HCT116 (cell line): ENCODE measurements at regions not wholly inside any gene's neighbourhood (a gene's known extent, or its start where the extent isn't known, plus 50 kb on each side); places are given as distances from the start of the nearest gene placed in this dataset.

Source experiments
- ATAC-seq: fragments of 200-7000 bp; cut with Tn5 transposase; 2 replicates; pipeline ENCODE4 v1.9.1; 2020; ENCODE audit warnings: mild to moderate bottlenecking, moderate library complexity
- BruUV-seq: library from RNA; stranded (reverse); fragments of 400-500 nt; replicated peaks from 2 replicates; lab custom pipeline; 2021; lab: Mats Ljungman, UMichigan
- CTCF ChIA-PET: fragments of 300-600 bp; sonication (Branson Sonifier 250); formaldehyde crosslinking; loops from one replicate; lab custom pipeline; 2021; ENCODE audit warnings: antibody characterized with exemption; lab: Charles Lee
- POLR2A ChIA-PET: fragments of 300-600, 350-600 bp; sonication (Branson Sonifier 250); formaldehyde crosslinking; loops from one replicate; lab custom pipeline; 2021; ENCODE audit warnings: antibody characterized with exemption; lab: Charles Lee
- RAD21 ChIA-PET, 2 experiments: fragments of 300-600 bp; sonication (Branson Sonifier 250); formaldehyde crosslinking; loops; one replicate each; lab custom pipeline; 2023; ENCODE audit warnings: low total read pairs in 2 of 2; ENCODE audit not compliant: uncharacterized antibody in 2 of 2, unreplicated experiment in 2 of 2, low non-redundant PET in 1 of 2; lab: Charles Lee
- DNase-seq: peaks from one replicate; pipeline ENCODE4 v3.0.0-alpha.2; 2010; ENCODE audit warnings: low read depth, low spot score
- H2AFZ ChIP-seq: fragments of 200-600 bp; shearing (Covaris generic), sonication (generic); 2 replicates; pipeline ENCODE4 v1.6.1; 2017; ENCODE audit warnings: low read depth, mixed run types, mixed read lengths, antibody characterized with exemption, low read length; ENCODE audit not compliant: poor library complexity, severe bottlenecking
- H3K27ac ChIP-seq: 2 replicates; pipeline ENCODE4 v1.5.1; 2012; ENCODE audit warnings: low read depth, low read length
- H3K27me3 ChIP-seq: fragments of 200-600 bp; sonication (generic); 2 replicates; pipeline ENCODE4 v1.6.1; 2016; ENCODE audit warnings: mixed run types, low read length, mixed read lengths; ENCODE audit not compliant: insufficient read depth
- H3K36me3 ChIP-seq, 2 experiments: fragments of 200-500 bp in 1 of 2; fragments of 200-600 bp in 1 of 2; sonication (Bioruptor generic) in 1 of 2; sonication (generic) in 1 of 2; 2 replicates each; pipeline versions ENCODE4 v1.5.1 to v1.6.1; 2014 to 2016; ENCODE audit warnings: low read length in 2 of 2, inconsistent platforms in 1 of 2, mixed read lengths in 1 of 2, mixed run types in 1 of 2; ENCODE audit not compliant: insufficient read depth in 2 of 2, control insufficient read depth in 1 of 2
- H3K4me1 ChIP-seq, 2 experiments: fragments of 200-600 bp in 1 of 2; sonication (generic) in 1 of 2; 2 replicates each; pipeline versions ENCODE4 v1.5.1 to v1.6.1; 2012 to 2017; ENCODE audit warnings: low read length in 2 of 2, inconsistent platforms in 1 of 2, mild to moderate bottlenecking in 1 of 2, mixed read lengths in 1 of 2, mixed run types in 1 of 2, moderate library complexity in 1 of 2; ENCODE audit not compliant: insufficient read depth in 2 of 2, control insufficient read depth in 1 of 2
- H3K4me2 ChIP-seq: fragments of 200-600 bp; sonication (generic); 2 replicates; pipeline ENCODE4 v1.6.1; 2017; ENCODE audit warnings: mixed run types, low read length, mixed read lengths
- H3K4me3 ChIP-seq, 2 experiments: fragments of 200-600 bp in 1 of 2; sonication (generic) in 1 of 2; replicated peaks in 1 of 2; 2 replicates each; pipeline ENCODE4 v1.5.1; 2011 to 2016; ENCODE audit warnings: low read length in 2 of 2, control low read depth in 1 of 2, low read depth in 1 of 2, mild to moderate bottlenecking in 1 of 2, mixed read lengths in 1 of 2, mixed run types in 1 of 2
- H3K79me2 ChIP-seq: fragments of 200-600 bp; sonication (generic); 2 replicates; pipeline ENCODE4 v1.6.1; 2017; ENCODE audit warnings: mild to moderate bottlenecking, mixed run types, low read length, moderate library complexity, mixed read lengths; ENCODE audit not compliant: insufficient read depth
- H3K9ac ChIP-seq: fragments of 200-600 bp; sonication (generic); 2 replicates; pipeline ENCODE4 v1.6.1; 2016; ENCODE audit warnings: low read length, mixed read lengths
- H3K9me2 ChIP-seq: fragments of 200-600 bp; sonication (generic), shearing (Covaris generic); 2 replicates; pipeline ENCODE4 v1.6.1; 2017; ENCODE audit warnings: mixed run types, mild to moderate bottlenecking, moderate library complexity; ENCODE audit not compliant: insufficient read depth
- H3K9me3 ChIP-seq, 2 experiments: fragments of 200-500 bp in 1 of 2; fragments of 200-600 bp in 1 of 2; sonication (Bioruptor generic) in 1 of 2; sonication (generic) in 1 of 2; 2 replicates each; pipeline ENCODE4 v1.6.1; 2014 to 2017; ENCODE audit warnings: low read length in 2 of 2, mixed read lengths in 2 of 2, inconsistent platforms in 1 of 2, low read depth in 1 of 2, mild to moderate bottlenecking in 1 of 2, mixed run types in 1 of 2, moderate library complexity in 1 of 2; ENCODE audit not compliant: control insufficient read depth in 1 of 2, insufficient read depth in 1 of 2
- H4K20me1 ChIP-seq: fragments of 200-600 bp; sonication (generic), shearing (Covaris generic); 2 replicates; pipeline ENCODE4 v1.6.1; 2017; ENCODE audit warnings: mixed run types, mild to moderate bottlenecking, moderate library complexity; ENCODE audit not compliant: insufficient read depth
- CBX3 ChIP-seq: IDR thresholded peaks from 2 replicates; pipeline ENCODE4 v1.6.1; 2012; ENCODE audit warnings: low read depth
- CEBPB ChIP-seq: IDR thresholded peaks from 2 replicates; pipeline ENCODE4 v1.6.1; 2012; ENCODE audit warnings: low read depth
- ELF1 ChIP-seq: IDR thresholded peaks from 2 replicates; pipeline ENCODE4 v1.6.1; 2012; ENCODE audit warnings: low read depth, borderline replicate concordance
- FOSL1 ChIP-seq: IDR thresholded peaks from 2 replicates; pipeline ENCODE4 v1.6.1; 2012; ENCODE audit warnings: low read depth
- POLR2A ChIP-seq: IDR thresholded peaks from 2 replicates; pipeline ENCODE4 v1.7.0; 2011; ENCODE audit warnings: borderline replicate concordance; ENCODE audit not compliant: insufficient read depth, insufficient read length; ENCODE audit errors: extremely low read depth
- SIN3A ChIP-seq: IDR thresholded peaks from 2 replicates; pipeline ENCODE4 v1.6.1; 2012; ENCODE audit warnings: low read depth
- ZFX ChIP-seq: fragments of 450-650 bp; IDR thresholded peaks from 2 replicates; pipeline ENCODE4 v1.6.1; 2017
- intact Hi-C: fragments of 100-400 bp; cut with micrococcal nuclease; formaldehyde crosslinking; loops from 2 replicates; pipeline ENCODE4 v1.10.0; 2022
- TF ChIP-seq, protein P1 (sequence below), 3 experiments: fragments of 200-600 bp in 1 of 3; sonication (generic) in 1 of 3; IDR thresholded peaks in 2 of 3; conservative IDR thresholded peaks in 1 of 3; 2 replicates each; pipeline ENCODE4 v1.5.1; 2012 to 2017; ENCODE audit warnings: low read depth in 2 of 3, low read length in 2 of 3, antibody characterized with exemption in 1 of 3, borderline replicate concordance in 1 of 3, control low read depth in 1 of 3, mild to moderate bottlenecking in 1 of 3, mixed read lengths in 1 of 3, mixed run types in 1 of 3, moderate library complexity in 1 of 3; ENCODE audit not compliant: insufficient read depth in 1 of 3
- TF ChIP-seq, protein P2 (sequence below): IDR thresholded peaks from 2 replicates; pipeline ENCODE4 v1.6.1; 2012; ENCODE audit warnings: low read depth
- TF ChIP-seq, protein P3 (sequence below): IDR thresholded peaks from 2 replicates; pipeline ENCODE4 v1.6.1; 2012

DNA sequence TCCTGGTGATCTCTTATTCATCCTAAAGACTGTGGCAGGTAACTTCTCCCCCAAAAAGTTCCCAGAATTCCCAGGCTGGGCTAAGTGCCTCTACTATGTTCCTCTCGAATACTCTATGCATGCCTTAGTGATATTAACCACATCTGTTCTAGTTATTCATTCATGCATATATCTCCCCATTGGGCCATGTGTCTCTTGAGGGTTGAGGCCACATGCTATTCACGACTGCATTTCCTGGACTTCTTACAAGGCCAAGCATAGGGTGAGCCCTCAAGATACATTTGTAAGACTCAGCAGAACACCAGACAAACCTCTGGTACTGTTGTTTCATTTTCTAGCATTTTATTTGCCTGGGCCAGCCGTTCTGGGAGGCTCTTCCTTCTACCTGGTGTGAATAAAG lies 117.0 kb downstream of the EN1 start:
- no peak overlapping the region for H3K4me2 ChIP-seq
- no peaks in the 10 kb centered on the region for H3K27me3 ChIP-seq
- DNase-seq (no peak), ATAC-seq (no peak)
- no peaks in the 10 kb centered on the region for H3K9me3 ChIP-seq
- H3K9ac ChIP-seq, result no peak overlapping the region
- H3K27ac ChIP-seq, result no peak overlapping the region
- TF ChIP-seq, protein P1, sequence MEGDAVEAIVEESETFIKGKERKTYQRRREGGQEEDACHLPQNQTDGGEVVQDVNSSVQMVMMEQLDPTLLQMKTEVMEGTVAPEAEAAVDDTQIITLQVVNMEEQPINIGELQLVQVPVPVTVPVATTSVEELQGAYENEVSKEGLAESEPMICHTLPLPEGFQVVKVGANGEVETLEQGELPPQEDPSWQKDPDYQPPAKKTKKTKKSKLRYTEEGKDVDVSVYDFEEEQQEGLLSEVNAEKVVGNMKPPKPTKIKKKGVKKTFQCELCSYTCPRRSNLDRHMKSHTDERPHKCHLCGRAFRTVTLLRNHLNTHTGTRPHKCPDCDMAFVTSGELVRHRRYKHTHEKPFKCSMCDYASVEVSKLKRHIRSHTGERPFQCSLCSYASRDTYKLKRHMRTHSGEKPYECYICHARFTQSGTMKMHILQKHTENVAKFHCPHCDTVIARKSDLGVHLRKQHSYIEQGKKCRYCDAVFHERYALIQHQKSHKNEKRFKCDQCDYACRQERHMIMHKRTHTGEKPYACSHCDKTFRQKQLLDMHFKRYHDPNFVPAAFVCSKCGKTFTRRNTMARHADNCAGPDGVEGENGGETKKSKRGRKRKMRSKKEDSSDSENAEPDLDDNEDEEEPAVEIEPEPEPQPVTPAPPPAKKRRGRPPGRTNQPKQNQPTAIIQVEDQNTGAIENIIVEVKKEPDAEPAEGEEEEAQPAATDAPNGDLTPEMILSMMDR (IDR thresholded peaks at IDR 0.05 in 2 of 3, conservative IDR thresholded peaks at IDR 0.05 in 1 of 3; ENCODE audit: borderline replicate concordance in 1 of 3, insufficient read depth in 1 of 3, low read depth in 2 of 3, low read length in 2 of 3), result no peak
- TF ChIP-seq ZFX, result no peak
- no peak for TF ChIP-seq FOSL1
- no peak for TF ChIP-seq CEBPB
- TF ChIP-seq ELF1, result no peak
- TF ChIP-seq SIN3A, result no peak
- TF ChIP-seq, protein P2, sequence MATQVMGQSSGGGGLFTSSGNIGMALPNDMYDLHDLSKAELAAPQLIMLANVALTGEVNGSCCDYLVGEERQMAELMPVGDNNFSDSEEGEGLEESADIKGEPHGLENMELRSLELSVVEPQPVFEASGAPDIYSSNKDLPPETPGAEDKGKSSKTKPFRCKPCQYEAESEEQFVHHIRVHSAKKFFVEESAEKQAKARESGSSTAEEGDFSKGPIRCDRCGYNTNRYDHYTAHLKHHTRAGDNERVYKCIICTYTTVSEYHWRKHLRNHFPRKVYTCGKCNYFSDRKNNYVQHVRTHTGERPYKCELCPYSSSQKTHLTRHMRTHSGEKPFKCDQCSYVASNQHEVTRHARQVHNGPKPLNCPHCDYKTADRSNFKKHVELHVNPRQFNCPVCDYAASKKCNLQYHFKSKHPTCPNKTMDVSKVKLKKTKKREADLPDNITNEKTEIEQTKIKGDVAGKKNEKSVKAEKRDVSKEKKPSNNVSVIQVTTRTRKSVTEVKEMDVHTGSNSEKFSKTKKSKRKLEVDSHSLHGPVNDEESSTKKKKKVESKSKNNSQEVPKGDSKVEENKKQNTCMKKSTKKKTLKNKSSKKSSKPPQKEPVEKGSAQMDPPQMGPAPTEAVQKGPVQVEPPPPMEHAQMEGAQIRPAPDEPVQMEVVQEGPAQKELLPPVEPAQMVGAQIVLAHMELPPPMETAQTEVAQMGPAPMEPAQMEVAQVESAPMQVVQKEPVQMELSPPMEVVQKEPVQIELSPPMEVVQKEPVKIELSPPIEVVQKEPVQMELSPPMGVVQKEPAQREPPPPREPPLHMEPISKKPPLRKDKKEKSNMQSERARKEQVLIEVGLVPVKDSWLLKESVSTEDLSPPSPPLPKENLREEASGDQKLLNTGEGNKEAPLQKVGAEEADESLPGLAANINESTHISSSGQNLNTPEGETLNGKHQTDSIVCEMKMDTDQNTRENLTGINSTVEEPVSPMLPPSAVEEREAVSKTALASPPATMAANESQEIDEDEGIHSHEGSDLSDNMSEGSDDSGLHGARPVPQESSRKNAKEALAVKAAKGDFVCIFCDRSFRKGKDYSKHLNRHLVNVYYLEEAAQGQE, result no peak
- TF ChIP-seq CBX3, result no peak
- TF ChIP-seq, protein P3, sequence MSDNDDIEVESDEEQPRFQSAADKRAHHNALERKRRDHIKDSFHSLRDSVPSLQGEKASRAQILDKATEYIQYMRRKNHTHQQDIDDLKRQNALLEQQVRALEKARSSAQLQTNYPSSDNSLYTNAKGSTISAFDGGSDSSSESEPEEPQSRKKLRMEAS, result no peak
- no peak for TF ChIP-seq POLR2A
- intact Hi-C loops, result no loop called here
- H3K79me2 ChIP-seq, result no peaks in the 10 kb centered on the region
- no peak overlapping the region for H2AFZ ChIP-seq
- ChIA-PET CTCF (no interaction called here), RAD21 (no interaction called here), POLR2A (no interaction called here)
- H4K20me1 ChIP-seq, result no peaks in the 10 kb centered on the region
- H3K4me3 ChIP-seq, result no peak overlapping the region
- H3K9me2 ChIP-seq, result no peaks in the 10 kb centered on the region
- no peaks in the 10 kb centered on the region for H3K4me1 ChIP-seq
- no peaks in the 10 kb centered on the region for H3K36me3 ChIP-seq
- BruUV-seq, result no TSS peak
